Pancreas (tissue), 10 donors: ENCODE measurements at regions not wholly inside any gene's neighbourhood (a gene's known extent, or its start where the extent isn't known, plus 50 kb on each side); places are given as distances from the start of the nearest gene placed in this dataset.

Experiments used
- ATAC-seq, 4 donors: fragments of 200-7000 bp; cut with Tn5 transposase; one replicate each; pipeline versions ENCODE4 v1.8.0 to v1.9.1; 2020; ENCODE audit warnings: mild to moderate bottlenecking in 4 of 4, moderate library complexity in 4 of 4
- DNase-seq, 6 donors: peaks; one replicate each; pipeline ENCODE4 v3.0.0-alpha.2; 2020
- FAIRE-seq: peaks from 2 replicates; lab custom pipeline; 2012; peaks lifted over from hg19 to GRCh38; lab: Jason Lieb, UNC
- H3K27ac ChIP-seq, 4 donors: fragments of 200-600 bp; sonication (generic); 1 replicate in 3 of 4; 2 replicates in 1 of 4; pipeline versions ENCODE4 v1.5.0 to v1.8.0; 2020
- H3K27me3 ChIP-seq, 4 donors: fragments of 200-600 bp; one replicate each; pipeline ENCODE4 v1.8.0; 2021
- H3K36me3 ChIP-seq, 3 donors: fragments of 200-600 bp; sonication (generic) in 1 of 3; one replicate each; pipeline versions ENCODE4 v1.5.0 to v1.8.0; 2020 to 2021
- H3K4me1 ChIP-seq, 3 donors: fragments of 200-600 bp; one replicate each; pipeline ENCODE4 v1.8.0; 2021
- H3K4me3 ChIP-seq, 4 donors: fragments of 200-600 bp; sonication (generic) in 2 of 4; one replicate each; pipeline versions ENCODE4 v1.5.0 to v1.8.0; 2020 to 2021
- H3K9me3 ChIP-seq, 4 donors: fragments of 200-600 bp; one replicate each; pipeline ENCODE4 v1.8.0; 2021
- WGBS, 2 donors: extraction: QIAGEN DNeasy Blood & Tissue Kit; methylation state at CpG; one replicate each; pipeline ENCODE4 v1.1.7; 2013; 5-methylcytosine and 5-hydroxymethylcytosine counted together
- intact Hi-C, 3 donors: fragments of 100-400 bp; cut with DNase I; formaldehyde crosslinking; loops; one replicate each; pipeline versions ENCODE4 v1.11.1 to v1.14.2; 2022
- TF ChIP-seq, protein P1 (sequence below), 4 donors: fragments of 200-600 bp; sonication (generic) in 3 of 4; IDR thresholded peaks; one replicate each; pipeline versions ENCODE4 v1.5.0 to v1.8.0; 2021; ENCODE audit warnings: antibody characterized with exemption in 4 of 4
- donor health status: healthy with polysubstance abuse.
- donor health status: DM: no; HTN: no; CAD: no; lungs with moderate emphysema.
- donor health status: DM: no; HTN: no; CAD: no.
- donor health status: control.
- donor health status: control.
- donor health status: Bipolar disorder and iron deficiency.
- donor health status: DM: yes; HTN: yes; CAD: no.
- donor health status: DM: no; HTN: no; CAD: no.
- donor health status: DM: no; HTN: no; CAD: no.
- donor health status: DM: yes; HTN: yes; CAD: no.

DNA sequence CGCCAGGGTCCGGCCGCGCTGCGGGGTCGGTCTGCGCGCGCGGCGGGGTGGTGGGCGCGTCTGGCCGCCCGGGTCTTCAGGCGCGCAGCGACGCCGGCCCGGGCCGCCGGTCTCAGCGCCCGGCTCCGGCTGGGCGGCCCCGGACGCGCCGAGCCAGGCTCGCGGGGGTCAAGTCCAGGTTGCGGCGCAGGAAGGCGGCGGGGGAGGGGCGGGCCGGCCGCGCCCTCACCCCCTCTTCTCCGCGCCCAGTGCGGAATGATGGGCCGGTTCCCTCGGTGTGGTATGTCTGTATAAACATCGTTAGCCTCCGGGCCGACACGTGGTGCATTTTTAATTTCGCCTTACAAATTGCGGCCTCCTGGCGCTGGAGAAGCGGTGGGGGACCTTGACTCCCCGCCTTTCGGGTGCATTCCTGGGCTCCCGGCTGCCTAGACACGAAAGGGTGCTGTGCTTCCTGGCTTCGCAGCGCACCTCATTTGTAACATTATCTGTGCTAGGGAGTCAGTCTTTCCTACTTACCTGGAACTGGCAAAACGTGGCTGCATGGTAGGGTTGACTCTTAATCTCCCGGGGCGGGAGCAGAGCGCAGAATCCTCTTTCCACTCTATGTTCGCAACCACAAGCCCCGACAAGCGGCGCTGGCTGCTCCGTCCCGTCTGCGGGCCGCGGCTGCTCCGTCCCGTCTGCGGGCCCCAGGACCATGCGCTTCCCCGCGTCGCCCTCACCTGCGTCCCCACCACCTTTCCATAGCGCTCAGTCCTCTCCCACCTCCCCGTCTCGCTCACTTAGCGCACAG lies 69.0 kb downstream of the CTAGE1 start:
- ATAC-seq (peak; percentile 57 to 73 (median 70)), FAIRE-seq (no peak), DNase-seq (peak; percentile 46 to 75 (median 70))
- peak overlapping the region; percentile 54 to 71 (median 62) for H3K27ac ChIP-seq
- no peaks in the 10 kb centered on the region for H3K36me3 ChIP-seq
- intact Hi-C loops: loop anchor here in 1 of 3 donors (10.0 kb wide), 1 partner anchor 174 kb away; no protein-coding TSS in a partner anchor
- H3K4me3 ChIP-seq: peak overlapping the region; percentile 26 to 46 (median 32)
- H3K4me1 ChIP-seq: peaks cover 7 to 19% (median 9%) of the 10 kb centered on the region in 3 donors
- H3K27me3 ChIP-seq: no peaks in the 10 kb centered on the region
- 6 to 9% methylated on average over 70 to 85 of the region's 85 CpGs for WGBS, 2 donors
- TF ChIP-seq, protein P1, sequence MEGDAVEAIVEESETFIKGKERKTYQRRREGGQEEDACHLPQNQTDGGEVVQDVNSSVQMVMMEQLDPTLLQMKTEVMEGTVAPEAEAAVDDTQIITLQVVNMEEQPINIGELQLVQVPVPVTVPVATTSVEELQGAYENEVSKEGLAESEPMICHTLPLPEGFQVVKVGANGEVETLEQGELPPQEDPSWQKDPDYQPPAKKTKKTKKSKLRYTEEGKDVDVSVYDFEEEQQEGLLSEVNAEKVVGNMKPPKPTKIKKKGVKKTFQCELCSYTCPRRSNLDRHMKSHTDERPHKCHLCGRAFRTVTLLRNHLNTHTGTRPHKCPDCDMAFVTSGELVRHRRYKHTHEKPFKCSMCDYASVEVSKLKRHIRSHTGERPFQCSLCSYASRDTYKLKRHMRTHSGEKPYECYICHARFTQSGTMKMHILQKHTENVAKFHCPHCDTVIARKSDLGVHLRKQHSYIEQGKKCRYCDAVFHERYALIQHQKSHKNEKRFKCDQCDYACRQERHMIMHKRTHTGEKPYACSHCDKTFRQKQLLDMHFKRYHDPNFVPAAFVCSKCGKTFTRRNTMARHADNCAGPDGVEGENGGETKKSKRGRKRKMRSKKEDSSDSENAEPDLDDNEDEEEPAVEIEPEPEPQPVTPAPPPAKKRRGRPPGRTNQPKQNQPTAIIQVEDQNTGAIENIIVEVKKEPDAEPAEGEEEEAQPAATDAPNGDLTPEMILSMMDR (IDR thresholded peaks at IDR 0.05): no peak
- H3K9me3 ChIP-seq: no peaks in the 10 kb centered on the region

DNA sequence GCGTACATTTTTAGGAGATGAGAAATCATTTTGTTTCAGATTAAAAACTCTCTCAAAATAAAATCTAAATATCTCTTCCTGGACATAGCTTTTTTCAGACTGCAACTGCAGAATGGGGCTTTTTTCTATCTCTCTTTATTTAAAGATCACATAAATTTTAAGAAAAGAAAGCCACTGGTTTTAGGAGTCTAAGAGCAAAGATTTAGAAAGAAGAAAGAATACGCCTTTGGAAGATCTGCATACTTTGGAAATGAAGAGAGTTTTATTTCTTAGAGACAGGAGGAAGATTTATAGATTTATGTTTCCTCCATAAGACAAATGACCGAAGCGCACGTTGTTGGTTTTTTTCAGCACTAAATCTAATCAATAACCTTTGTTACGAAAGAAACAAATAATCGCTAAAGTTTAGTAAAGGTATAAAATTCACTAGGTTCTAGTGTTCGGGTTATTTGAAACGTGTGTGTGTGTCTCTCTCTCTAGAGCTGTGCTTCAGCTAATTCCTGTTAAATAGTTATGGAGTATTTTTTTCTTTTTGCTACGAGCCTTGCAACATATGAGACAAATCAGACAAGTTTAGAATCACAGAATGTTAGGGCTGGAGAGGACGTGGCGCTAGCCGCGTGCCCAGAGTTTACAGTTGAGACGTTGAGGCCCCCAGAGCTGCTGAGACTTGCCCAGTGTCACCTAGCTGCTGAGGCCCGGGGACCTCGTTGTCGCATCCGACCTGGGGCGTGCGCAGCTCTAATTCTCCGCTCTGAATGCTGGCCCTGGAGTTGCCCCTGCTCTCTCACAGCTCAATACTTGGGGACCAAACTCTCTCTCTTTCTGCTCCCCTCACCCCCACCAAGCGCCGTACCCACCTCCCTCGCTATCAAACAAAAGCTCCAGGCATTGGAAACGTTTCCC lies 69.9 kb downstream of the CTAGE1 start:
- no peak for FAIRE-seq
- Histone ChIP-seq H3K9me3 (no peaks in the 10 kb centered on the region), H3K4me3 (peak overlapping the region in 3 of 4 donors; percentile 27 to 46 (median 38)), H3K4me1 (peaks cover 7 to 19% (median 9%) of the 10 kb centered on the region in 3 donors), H3K27me3 (no peaks in the 10 kb centered on the region), H3K36me3 (no peaks in the 10 kb centered on the region), H3K27ac (peak overlapping the region; percentile 52 to 71 (median 62))
- DNase-seq: peak in 3 of 6 donors; percentile 27 to 66 (median 32)
- peak; percentile 15 to 29 (median 23) for ATAC-seq
- intact Hi-C loops: loop anchor here in 1 of 3 donors (10.0 kb wide), 1 partner anchor 173 kb away; no protein-coding TSS in a partner anchor
- WGBS, 2 donors: 20 to 24% methylated on average over 26 of the region's 26 CpGs
- TF ChIP-seq, protein P1 (IDR thresholded peaks at IDR 0.05): no peak

DNA sequence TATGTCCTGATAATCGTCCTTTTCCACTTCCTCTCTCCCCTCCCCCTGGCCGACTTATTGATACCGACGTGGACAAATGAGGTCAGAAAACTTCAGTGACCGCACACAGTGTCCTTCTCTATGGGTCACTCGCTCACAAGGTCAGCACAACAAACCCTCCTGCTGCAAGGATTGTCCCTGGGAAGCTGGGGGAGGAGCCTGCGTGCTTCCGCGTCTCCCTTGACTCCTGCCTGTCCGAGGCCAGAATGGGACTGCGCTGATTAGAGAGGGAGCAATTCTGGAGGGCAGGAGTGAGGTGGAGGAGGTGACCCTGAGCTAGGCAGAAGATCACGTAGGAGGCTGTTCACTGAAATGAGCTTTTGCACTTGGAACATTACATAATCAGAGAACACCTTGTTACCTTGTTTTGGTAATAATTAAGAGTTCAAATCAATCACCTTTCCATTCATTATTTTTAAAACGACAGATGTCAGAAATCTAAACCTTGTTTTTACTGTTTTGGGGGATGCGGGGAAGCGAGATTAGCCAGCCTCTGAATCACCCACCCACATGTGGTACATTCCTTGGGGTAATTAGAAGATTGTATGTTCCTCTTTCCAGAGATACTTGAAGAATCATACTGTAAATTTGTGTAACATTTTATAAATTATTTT lies 70.6 kb downstream of the CTAGE1 start:
- no peak for FAIRE-seq

DNA sequence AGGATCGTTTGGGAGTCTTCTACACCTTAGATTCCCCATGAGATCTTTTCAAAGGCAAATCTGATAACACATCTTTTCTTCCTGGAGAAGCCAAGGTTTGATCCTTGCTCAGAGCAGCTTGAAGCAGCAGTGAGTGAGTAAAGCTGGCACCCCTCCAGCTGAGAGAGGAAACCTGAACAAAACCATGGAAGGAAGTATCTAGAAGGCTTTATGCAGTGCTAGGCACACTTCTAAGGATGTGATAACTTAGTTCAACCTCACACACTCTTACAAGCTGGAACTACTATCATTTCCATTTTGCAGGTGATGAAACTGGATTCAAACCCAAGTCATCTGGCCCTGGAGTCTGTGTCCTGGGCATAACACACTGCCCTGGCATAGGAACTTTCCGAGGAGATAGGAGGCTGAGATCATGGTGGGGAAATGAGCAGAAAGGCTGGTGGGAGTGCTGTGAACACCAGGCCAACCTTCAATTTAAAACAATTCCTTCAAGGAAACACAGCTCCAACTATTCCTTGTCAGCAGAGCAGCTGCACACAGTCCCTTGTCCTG lies 71.2 kb downstream of the CTAGE1 start:
- Histone ChIP-seq H3K4me1 (peaks cover 7 to 19% (median 9%) of the 10 kb centered on the region in 3 donors), H3K4me3 (peak overlapping the region in 1 of 4 donors; percentile 5), H3K36me3 (no peaks in the 10 kb centered on the region), H3K27me3 (no peaks in the 10 kb centered on the region), H3K9me3 (no peaks in the 10 kb centered on the region), H3K27ac (peak overlapping the region; percentile 52 to 71 (median 62))
- DNase-seq: peak in 3 of 6 donors; percentile 40 to 48 (median 46)
- ATAC-seq: peak; percentile 1 to 30 (median 14)
- WGBS, 2 donors: 37 to 52% methylated on average over 2 of the region's 2 CpGs
- FAIRE-seq: no peak
- TF ChIP-seq, protein P1 (IDR thresholded peaks at IDR 0.05): no peak
- intact Hi-C loops: loop anchor here in 1 of 3 donors (10.0 kb wide), 1 partner anchor 172 kb away; no protein-coding TSS in a partner anchor

More for the DNA sequence above, 70.6 kb downstream of the CTAGE1 start:
- peak; percentile 65 to 81 (median 70) for DNase-seq
- peak; percentile 65 to 80 (median 76) for ATAC-seq
- intact Hi-C loops: loop anchor here in 1 of 3 donors (10.0 kb wide), 1 partner anchor 172 kb away; no protein-coding TSS in a partner anchor
- no peaks in the 10 kb centered on the region for H3K9me3 ChIP-seq
- TF ChIP-seq, protein P1 (IDR thresholded peaks at IDR 0.05): no peak
- WGBS, 2 donors: 11 to 13% methylated on average over 15 of the region's 15 CpGs
- peaks cover 7 to 19% (median 9%) of the 10 kb centered on the region in 3 donors for H3K4me1 ChIP-seq
- H3K4me3 ChIP-seq: peak overlapping the region in 2 of 4 donors; percentile 5 to 38
- H3K27ac ChIP-seq: peak overlapping the region; percentile 52 to 71 (median 62)
- H3K36me3 ChIP-seq: no peaks in the 10 kb centered on the region
- no peaks in the 10 kb centered on the region for H3K27me3 ChIP-seq
